Gastroesophageal sphincter (tissue), 3 donors: ENCODE measurements at regions not wholly inside any gene's neighbourhood (a gene's known extent, or its start where the extent isn't known, plus 50 kb on each side); places are given as distances from the start of the nearest gene placed in this dataset.

Experiments
- CTCF ChIP-seq, 4 experiments: fragments of 200-600 bp in 2 of 4; fragments of 450-650 bp in 2 of 4; sonication (generic) in 1 of 4; IDR thresholded peaks; one replicate each; pipeline ENCODE4 v1.5.1; 2017 to 2019; ENCODE audit warnings: antibody characterized with exemption in 4 of 4, mild to moderate bottlenecking in 2 of 4, moderate library complexity in 2 of 4
- POLR2A ChIP-seq, 2 donors: fragments of 450-650 bp; IDR thresholded peaks; one replicate each; pipeline ENCODE4 v1.6.1; 2017; ENCODE audit warnings: antibody characterized with exemption in 2 of 2, mild to moderate bottlenecking in 2 of 2, moderate library complexity in 1 of 2
- POLR2AphosphoS5 ChIP-seq: sonication (generic); formaldehyde crosslinking; IDR thresholded peaks from one replicate; pipeline ENCODE4 v1.6.1; 2017; ENCODE audit warnings: antibody characterized with exemption

- no peak for TF ChIP-seq CTCF (IDR thresholded peaks at IDR 0.05)
- no peak for TF ChIP-seq POLR2AphosphoS5
- no peak for TF ChIP-seq POLR2A (IDR thresholded peaks at IDR 0.05)
These were observed 313.7 kb upstream of the SMIM31 start for GRCh38 chr4:164440199-164440598.
